ENCODE measurements at regions not wholly inside any gene's neighbourhood (a gene's known extent, or its start where the extent isn't known, plus 50 kb on each side); places are given as distances from the start of the nearest gene placed in this dataset.

GRCh38 chr14:32027255-32027939 lies 49.7 kb upstream of the ARHGAP5 start:
- DNase-seq, result no peak
